HG03558 (cell line): ENCODE measurements at regions not wholly inside any gene's neighbourhood (a gene's known extent, or its start where the extent isn't known, plus 50 kb on each side); places are given as distances from the start of the nearest gene placed in this dataset.

ENCODE experiments used
- ATAC-seq: cut with Tn5 transposase; IDR thresholded peaks from one replicate; pipeline ENCODE4 v1.9.1; 2021; ENCODE audit warnings: moderate number of reproducible peaks; ENCODE audit not compliant: unreplicated experiment; ENCODE audit errors: extremely low read depth

DNA sequence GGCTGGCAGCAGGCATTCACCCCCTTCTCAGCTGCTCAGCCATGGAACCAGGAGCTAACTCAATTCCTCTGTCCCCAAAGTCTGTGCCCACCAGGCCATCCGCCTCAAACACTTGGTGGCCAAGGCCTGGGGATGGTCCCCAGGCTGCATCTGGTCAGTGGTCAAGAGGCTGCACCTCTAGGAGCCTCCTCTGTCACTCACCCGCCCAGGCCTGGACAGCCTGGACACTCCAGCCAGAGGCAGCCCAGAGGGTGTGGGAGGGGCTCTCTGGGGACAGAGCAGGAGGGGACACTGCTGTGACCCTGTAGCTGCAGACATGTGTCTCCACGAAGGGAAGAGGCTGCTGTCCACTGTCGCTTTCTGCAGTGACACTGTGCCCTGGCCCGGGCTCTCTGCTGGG is 416.6 kb upstream of the SULF2 start:
- no peak for ATAC-seq

GRCh38 chr20:48201188-48201587 is 415.9 kb upstream of the SULF2 start:
- no peak for ATAC-seq

GRCh38 chr20:48198929-48199451 is 413.7 kb upstream of the SULF2 start:
- no peak for ATAC-seq

- no peak for ATAC-seq
Measured at GRCh38 chr20:48197066-48197465, 411.8 kb upstream of the SULF2 start.

DNA sequence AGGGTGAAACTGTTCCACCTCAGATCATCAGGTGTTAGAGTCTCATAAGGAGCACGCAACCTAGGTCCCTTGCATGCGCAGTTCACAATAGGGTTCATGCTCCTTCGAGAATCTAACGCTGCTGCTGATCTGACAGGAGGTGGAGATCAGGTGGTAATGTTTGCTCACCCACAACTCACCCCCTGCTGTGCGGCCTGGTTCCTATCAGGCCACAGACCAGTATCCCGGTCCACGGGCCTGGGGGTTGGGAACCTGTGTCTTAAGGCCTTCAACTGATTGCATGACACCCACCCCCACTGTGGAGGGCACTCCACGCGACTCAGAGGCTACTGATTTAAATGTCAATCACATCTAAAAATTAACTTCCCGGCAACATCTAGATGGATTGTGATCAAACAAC is 411.2 kb upstream of the SULF2 start:
- ATAC-seq: no peak

DNA sequence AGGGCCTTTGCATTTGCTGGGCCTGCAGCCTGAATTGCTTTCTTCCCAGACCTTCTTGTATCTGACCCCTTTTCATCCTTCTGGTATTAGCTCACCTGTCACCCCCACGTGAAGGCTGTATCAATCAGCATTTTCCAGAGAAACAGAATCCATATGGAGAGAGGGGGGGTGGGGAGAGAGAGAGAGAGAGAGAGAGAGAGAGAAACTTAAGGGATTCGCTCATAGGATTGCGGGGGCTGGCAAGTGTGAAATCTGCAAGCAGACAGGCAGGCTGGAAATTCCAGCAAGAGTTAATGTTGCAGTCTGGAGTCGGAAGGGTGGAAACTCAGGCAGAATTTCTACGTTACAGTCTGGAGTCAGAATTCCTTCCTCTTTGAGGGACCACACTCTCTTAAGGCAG is 410.7 kb upstream of the SULF2 start:
- ATAC-seq: no peak

DNA sequence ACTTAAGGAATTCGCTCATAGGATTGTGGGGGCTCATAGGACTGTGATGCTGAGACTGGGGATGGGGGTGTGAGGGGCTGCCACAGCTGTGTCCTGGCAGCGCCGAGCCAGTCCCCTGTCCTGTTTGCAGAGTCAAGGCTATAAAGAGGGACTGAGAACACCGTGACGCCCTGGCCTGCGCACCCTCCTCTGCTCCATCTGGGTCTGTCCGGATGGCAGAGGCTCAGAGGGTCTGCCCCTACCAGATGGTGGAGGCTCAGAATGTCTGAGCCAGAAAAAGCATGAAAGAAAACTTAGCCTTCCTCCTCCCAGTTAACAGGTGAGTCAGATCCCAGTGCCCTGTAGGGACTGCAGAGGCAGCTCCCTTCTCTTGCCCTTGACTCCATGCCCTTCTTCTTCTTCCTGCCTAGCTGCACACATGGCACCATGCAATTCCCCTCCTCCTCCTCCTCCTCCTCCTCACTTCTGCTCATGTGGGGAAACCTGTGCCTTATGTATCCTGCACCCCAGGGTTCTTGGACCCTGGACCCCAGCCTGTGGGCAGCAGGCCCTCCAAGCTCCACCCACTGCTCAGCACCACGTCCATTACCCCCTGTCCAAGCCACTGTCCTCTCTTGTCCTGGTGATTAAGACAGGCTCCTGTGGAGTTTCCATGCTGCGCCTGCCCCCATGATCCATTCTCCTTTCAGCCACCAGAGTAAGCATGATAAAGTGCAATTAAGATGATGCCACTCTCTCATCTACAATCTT is 410.0 kb upstream of the SULF2 start:
- ATAC-seq: no peak

GRCh38 chr20:48194583-48194982 is 409.3 kb upstream of the SULF2 start:
- ATAC-seq: no peak

DNA sequence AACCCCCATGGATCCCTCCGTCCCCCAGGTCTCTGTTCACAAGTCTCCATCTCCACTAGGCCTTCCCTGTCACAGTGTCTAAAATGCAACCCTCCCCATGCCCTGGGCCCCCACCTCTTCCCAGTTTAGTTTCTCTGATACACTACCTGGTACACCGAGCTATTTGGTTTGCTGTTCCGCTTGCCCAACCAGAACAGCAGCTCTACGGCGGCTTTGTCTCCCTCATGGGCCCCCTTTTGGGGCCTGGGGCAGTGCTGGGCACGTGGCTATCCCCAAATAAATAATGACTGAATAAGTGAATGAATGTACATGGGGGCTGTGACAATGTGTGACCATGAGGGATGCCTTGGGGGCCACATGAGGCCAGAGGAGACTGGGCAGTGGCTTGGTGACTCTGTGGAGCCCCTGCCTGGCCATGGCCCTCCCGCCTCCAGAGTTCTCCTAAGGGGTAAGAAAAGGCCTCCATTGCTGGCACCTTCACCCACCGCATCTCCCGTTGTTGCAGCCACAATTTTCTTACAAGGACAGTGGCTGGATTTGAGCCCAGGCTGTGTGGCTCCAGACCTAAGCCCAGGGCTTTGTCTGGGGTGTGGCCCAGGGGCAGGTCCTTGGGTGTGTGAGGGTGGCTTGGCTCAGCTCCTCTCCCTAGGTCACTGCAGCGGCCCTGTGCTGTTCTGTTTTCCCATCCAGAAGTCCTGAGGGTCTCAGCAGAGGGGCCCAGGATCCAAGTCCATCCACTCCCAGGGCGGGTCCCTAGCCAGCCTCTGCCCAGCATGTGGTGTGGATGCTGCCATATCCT is 408.5 kb upstream of the SULF2 start:
- no peak for ATAC-seq

DNA sequence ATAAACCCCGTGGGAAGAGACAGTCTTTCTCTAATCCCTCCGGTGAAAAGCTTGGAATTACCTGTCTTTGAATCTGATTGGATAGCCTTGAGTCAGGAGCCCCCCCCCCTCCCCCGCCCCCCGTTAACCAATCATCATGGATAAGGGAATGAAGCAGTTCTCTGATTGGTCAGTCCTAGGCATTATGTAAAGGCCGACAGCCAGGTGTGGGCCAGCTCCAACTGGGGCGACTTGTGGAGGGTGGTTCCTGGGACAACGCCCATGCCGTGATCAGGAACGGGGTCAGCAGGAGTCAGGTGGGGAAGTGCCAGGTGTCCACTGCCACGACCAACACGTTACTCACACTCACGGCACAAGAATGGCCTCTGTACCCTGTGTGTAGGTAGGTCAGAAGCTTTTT is 406.8 kb upstream of the SULF2 start:
- ATAC-seq: no peak

DNA sequence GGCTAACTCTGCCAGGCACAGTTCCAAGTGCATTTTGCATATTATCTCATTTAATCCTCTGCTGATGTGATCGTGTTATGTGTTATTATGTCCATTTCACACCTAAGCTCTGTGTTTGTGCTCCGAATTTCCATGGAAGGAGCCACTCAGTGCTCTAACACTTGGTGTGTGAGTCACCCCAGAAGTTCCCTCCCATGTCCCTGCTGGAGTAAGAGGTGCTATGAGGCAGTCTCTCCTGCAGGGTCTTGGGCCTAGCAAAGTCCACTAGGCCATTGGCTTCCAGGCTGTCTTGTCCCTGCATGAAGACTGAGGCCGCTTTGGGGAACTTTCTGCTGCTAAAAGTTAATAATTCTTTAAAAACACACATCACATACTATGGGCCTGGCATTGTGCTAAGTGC is 405.9 kb upstream of the SULF2 start:
- no peak for ATAC-seq

- no peak for ATAC-seq
Measured at GRCh38 chr20:48190757-48191156, 405.5 kb upstream of the SULF2 start.

- ATAC-seq: no peak
Measured at GRCh38 chr20:48189181-48189580, 403.9 kb upstream of the SULF2 start.

DNA sequence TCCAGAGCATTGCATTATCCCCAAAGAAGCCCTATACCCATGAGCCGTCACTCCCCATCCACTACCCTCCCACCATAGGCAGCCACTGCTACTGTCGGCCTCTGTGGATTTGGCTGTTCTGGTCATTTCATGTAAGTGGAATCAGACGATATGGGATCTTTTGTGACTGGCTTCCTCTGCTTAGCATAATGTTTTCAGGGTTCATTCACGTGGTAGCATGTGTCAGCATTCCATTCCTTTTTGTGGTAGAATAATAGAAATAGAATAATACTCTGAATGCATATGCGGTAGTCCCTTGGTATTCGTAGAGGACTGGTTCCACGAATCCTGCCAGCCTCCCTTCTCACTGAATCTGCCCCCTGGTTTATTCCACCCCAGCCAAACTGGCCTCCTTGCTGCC is 402.6 kb upstream of the SULF2 start:
- no peak for ATAC-seq

GRCh38 chr20:48186915-48187314 is 401.6 kb upstream of the SULF2 start:
- no peak for ATAC-seq

- no peak for ATAC-seq
Measured at GRCh38 chr20:48186447-48186846, 401.2 kb upstream of the SULF2 start.

GRCh38 chr20:48184229-48184628 is 398.9 kb upstream of the SULF2 start:
- ATAC-seq: no peak

GRCh38 chr20:48181261-48181935 is 396.1 kb upstream of the SULF2 start:
- no peak for ATAC-seq

- ATAC-seq: no peak
Measured at GRCh38 chr20:48180618-48181017, 395.3 kb upstream of the SULF2 start.

GRCh38 chr20:48180024-48180423 is 394.7 kb upstream of the SULF2 start:
- no peak for ATAC-seq

GRCh38 chr20:48178633-48179032 is 393.4 kb upstream of the SULF2 start:
- no peak for ATAC-seq
